CD4-positive, alpha-beta T cell treated with Interleukin-17A for 1 hour (primary cell): ENCODE measurements at regions not wholly inside any gene's neighbourhood (a gene's known extent, or its start where the extent isn't known, plus 50 kb on each side); places are given as distances from the start of the nearest gene placed in this dataset.

Source experiments
- DNase-seq: peaks from one replicate; pipeline ENCODE4 v3.0.0-alpha.2; 2020

DNA sequence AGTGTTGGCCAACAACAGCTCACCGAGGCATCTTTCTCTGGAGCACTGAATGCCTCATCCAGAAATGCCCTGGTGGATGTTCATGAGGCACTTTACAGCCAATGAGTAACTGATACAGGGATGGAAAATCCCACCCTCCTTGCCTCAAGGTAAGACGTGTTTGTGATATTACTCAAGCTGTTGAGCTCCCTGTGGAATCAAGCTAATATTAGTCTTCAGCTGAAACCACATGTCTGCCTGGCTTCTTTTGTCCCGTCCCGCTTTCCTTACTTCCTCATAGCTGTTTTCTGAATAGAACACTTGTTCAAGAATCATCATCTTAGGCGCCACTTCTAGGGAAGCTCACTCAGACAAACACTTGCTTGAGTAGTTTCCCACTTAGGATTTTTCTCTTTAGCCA lies 422.4 kb downstream of the INHBA start:
- DNase-seq: no peak

DNA sequence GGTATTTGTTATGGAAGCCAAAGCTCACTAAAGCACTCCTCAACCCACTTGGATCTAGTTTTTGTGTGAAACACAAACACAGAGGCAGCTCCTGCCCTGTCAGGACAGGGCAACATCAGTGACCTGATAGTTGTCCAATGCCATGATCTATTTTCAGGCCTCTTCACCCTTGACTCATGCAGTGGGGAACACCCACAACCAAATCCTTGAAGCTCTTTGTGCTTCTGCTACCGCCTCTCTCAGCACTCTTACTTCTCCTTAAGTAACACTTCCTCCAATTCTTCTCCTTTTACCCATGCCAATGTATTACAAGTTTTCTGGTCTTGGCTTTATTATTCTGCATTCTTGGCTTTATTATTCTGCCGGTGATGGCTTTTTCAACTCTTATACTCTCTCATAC lies 425.3 kb downstream of the INHBA start:
- DNase-seq: no peak

DNA sequence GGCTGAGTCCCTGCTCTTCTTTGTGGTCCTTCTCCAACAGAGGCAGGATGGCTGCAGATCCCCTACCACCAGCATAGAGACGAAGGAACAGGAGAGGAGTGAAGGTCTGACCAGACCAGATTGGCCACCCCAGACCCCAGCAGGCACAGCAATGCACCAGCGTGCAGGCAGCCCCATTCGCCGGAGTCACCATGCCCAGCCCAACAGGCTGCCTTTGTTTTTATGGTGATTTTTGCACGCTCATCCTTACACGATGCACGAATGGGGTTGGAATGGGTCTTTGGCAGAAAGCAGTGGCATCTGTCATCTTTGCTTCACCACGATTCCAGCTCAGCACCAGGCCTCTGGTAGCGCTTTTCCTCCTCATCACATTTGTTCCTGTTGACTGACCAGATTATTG lies 427.6 kb downstream of the INHBA start:
- DNase-seq: no peak

DNA sequence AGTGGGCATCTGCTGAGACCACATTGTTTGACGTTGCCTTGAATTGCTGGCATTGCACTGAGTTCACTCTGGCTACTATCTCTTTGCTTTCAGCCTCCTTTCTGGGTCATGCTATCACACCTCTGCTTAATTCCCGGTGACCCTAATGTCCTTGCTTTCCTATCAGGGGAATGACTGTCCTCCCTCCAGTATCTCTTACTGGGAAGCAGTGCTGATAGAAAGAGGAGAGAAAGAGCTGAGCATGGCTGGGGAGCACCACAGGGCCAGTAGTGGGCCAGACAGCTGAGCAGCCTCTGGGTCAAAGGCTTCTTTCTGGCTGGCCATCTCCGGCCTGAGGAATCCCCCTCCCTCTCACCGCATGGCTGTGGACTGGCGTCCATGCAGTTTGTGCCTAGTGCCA lies 428.7 kb downstream of the INHBA start:
- no peak for DNase-seq

DNA sequence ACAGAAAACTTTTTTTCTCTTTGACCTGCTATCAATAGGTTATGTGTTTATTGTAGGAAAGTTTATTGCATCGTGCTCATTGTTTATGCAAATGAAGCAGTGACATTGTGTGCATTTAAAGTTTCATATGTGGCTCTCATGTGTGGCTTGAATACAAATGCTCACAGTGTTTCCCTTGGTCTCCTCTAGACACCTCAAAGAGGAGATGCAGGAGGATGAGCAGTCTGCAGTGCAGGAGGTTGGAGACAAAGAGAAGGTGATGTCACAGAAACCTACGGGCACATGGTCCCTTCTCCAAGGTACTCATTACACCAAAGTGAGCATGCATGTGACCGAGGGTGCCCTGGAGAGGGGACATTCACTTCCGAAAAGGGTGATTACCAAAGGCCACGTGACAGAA lies 430.2 kb downstream of the INHBA start:
- no peak for DNase-seq

DNA sequence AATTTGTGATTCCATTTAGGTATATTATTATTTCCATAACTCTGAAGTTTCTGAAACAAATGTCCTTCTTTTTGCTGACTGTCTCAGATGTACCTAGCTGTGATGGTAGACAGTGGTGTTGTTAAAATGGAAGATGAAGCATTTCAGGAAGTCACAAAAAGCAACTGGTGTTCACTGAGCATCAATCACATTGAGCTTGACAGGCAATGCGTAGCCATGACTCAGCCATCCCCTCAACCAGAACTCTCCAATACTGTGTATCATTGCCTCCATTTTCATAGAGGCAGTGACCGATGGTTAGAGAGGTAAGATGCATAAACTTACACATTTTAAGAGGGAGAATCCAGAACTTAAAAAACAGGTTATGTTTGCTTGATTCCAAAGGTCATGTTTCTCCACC lies 434.0 kb downstream of the INHBA start:
- no peak for DNase-seq

DNA sequence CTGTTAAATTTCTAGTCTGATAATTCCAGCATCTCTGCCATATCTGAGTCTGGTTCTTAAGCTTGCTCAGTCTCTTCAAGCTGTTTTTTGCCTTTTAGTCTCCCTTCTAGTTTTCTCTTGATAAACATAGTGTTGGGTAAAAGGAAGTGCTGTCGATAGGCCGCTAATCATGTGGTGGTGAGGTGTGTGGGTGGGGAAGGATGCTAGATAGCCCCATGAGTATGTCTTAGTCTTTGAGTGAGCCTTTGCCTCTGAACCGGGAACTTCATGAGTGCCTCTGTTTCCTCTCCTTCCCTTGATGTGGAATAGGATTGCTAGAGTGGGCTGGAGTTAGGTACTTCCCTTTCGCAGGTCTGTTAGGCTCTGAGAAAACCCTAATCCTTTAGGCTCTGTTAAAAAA lies 441.8 kb downstream of the INHBA start:
- DNase-seq: no peak

DNA sequence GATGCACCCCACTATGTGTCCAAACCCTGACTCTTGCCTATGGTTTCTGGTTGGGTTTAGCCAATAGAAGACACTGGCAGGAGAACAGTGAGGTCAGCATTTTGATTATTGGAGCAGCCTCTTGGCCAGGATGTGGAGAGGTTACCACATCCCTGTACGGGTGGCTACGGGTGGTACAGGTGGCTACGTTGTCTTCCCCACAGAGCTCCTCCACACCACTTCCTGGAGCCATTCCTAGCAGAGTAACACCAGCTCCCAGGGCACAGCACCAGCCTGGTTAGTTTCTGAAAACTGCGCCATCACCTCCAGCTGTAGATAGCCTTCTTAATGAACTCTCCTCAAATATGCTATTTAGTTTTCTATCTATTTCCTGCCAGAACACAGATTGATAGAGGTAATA lies 445.2 kb downstream of the INHBA start:
- no peak for DNase-seq

DNA sequence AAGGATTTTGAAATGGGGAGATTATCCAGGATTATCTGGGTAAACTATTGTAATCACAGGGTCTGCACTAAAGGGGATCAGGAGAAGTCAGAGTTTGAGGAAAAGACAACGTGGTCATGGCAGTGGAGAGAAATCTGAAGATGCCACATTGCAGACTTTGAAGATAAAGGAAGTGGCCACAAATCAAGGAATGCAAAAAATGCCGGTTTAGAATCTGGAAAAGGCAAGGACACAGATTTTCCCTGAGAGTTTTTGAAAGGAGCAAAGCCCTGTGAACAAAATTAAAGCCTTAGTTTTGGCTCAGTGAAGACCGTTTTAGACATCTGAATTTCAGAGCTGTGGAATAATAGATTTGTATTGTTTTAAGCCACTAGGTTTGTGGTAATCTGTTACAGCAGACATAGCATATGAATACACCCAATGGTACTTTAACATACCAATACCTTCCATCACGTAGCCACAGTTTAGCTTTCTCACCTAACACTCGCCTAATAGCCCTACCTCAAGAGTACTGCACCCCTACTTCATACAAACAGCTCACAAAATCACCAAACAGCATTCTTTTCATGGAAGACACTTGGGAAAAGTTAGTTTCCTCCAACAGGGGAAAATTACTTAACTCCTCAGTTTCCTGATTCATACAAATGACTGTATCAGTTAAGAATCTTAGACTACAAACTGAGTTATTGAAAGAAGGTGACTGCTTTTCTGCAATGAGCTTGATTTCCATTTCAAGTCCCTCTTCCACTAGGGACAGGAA lies 446.5 kb downstream of the INHBA start:
- DNase-seq: no peak

DNA sequence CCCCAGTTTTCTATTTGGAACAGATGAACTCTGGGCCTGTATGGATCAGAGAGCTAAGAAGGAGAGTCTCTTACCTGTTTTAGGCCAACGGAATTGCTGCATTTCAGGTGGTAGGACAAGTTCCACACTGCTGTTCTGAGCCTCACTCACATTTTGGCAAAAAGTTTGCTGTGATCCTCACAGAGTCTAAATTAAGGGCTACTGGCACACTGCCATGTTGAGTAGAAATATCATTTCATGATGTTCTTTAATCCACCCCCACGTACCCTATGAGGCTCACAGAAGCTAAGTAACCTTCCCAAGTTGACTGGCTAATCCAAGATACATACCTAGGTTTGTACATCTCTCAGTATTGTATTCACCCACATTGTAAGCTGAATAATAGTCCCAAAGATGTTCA lies 447.2 kb downstream of the INHBA start:
- no peak for DNase-seq

DNA sequence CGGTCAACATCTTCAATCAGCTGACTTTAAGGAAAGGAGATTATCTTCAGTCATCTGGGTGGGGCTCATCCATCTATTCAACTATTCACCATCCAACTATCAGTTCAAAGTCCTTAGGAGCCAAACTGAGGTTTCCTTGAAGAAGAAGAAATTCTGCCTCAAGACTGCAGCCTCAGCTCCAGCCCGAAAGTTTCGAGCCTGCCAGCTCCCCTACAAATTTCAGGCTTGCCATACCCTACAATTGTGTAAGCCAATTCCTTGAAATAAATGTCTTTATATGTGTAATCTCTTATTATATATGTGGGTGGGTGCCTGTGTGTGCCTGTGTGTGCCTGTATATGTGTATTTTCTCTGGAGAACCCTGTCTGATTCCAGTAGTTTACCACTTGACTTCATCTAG lies 447.8 kb downstream of the INHBA start:
- DNase-seq: no peak

DNA sequence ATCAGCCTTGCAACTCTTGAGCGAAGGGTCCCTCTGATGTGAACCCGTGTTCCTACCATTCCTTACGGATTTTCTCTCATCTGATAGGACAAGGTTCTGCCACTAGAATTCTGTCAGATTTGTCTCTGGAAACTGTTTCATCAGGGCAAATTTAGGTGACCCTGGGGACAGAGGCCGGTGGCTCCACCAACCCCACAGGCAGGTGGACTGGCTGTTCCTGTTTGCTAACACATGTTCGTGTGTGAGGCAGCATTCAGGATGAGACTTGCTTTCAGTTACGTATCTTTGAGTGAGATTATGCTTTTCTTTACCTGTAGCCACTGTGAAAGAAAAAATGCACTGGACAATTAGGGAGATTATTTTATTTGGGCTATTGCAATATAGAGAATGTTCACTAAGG lies 449.9 kb downstream of the INHBA start:
- DNase-seq: no peak

DNA sequence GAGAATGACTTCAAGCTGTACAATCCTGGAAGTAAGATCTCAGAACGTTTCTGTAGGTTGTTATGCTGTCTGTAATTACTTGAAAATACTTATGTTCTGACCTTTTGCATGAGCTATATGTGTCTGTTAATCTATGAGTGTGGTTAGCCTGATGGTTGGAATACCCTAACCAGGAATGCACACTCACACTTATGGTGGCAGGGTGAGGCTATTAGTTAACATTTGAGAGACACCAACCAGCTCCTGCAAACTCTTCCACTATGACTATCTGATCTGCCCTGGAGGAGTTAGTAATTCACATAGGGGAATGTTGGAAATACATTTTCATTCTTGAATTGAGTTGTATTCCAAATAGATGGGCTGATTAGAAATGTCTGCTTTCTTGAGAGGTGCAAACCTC lies 450.3 kb downstream of the INHBA start:
- no peak for DNase-seq

DNA sequence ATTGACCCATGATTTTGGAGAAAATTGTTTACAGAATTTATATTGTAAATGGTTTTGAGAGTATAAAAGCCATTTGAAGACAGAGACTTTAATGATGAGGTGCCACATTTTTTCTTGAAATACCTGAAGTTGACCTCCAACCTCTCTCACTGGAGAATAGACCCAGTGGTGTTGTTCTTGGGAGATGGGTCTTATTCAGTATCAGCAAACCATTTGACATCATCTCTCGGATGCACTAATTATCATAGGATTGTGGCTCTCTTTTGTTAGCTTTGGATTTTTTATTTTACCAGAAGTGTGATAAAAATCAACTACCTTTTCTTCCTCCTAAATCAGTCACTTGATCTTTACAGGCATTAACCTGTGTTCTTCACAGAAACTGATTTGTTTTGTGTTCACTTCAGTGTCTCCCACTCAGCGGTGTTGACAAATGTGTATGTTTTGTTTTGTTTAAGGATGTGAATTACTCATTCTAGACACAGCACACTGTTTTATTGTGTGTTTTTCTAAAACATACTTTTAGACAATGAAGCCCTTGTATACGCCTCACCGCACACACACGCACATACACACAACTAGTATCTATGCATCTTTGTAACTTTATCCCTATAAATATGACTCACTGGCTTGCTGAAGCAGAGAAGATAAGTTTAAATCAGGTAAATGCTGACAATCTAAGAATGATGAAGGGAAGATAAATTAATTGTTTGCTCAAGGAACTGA lies 455.6 kb downstream of the INHBA start:
- no peak for DNase-seq

DNA sequence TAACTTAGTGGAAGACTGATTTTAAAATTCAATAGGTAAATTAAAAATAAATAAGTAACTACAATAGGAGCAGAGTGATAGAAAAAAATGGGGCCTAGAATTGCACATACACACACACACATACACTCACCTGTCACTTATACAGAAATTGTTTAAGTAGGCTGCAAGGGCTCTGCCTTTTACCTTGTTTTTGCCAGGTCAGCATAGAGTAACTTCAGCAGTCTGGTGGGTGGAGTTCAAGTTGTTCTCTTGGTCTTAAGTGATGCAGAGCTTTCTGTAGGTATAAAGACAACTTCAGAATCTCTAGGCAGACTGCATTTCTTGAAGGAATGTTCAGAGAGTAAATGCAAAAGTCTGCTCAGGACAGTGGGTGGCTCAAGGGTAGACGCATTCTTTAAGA lies 457.0 kb downstream of the INHBA start:
- no peak for DNase-seq

DNA sequence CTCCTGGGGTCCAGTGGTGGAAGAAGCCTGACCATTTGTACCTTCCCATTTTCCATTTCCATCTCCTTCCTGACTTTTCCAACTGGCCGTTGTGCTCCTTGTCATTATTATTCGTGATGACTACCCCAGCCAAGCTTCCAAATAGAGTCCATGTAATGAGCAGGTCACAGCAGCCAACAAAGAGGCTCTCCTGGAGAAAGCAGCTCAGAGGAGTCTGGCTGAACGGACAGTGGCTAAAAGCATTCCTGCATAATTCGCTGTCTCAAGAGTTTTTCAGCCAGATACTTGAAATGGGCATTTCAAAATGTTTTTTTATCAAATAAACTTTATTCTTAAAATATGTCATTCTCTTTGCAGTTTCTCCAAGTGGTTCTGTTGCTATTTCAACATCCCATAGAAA lies 458.6 kb downstream of the INHBA start:
- no peak for DNase-seq

DNA sequence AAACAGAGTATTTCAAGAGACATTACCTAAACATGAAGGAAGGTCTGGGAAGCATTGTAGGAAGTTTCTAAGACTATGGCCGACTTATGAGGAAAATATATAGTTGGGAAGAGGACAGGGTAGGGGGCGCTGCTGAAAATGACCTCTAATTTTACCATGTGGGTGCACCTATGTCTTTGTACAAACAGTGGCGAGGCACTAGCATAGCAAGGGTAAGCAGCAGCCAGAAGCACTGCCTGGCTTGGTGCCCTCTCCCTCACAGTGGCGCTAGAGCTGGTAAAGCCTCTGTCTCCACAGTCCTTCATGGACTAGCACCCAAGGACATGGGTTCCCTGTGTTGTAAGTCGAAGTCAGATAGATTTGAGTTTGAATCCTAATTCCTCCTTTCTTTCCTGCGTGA lies 461.2 kb downstream of the INHBA start:
- DNase-seq: no peak

DNA sequence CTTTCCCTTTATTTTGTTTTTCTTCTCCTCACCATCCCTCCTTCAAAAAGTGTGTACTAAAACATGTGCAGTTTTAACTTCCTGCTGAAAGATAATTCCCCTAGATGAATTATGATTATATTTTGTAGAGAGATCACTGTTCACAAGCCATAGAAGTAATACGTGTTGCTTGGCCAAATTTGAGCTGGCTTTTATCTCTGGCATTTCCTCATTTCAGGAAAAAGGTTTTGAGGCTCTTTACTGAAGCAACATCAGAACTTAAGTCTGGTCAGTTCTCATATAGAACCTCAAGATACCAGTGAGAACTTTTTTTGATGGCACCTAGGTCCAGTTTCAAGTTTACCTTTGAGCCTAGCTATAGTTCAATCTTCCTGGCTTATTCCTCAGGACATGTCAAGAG lies 463.3 kb downstream of the INHBA start:
- no peak for DNase-seq

DNA sequence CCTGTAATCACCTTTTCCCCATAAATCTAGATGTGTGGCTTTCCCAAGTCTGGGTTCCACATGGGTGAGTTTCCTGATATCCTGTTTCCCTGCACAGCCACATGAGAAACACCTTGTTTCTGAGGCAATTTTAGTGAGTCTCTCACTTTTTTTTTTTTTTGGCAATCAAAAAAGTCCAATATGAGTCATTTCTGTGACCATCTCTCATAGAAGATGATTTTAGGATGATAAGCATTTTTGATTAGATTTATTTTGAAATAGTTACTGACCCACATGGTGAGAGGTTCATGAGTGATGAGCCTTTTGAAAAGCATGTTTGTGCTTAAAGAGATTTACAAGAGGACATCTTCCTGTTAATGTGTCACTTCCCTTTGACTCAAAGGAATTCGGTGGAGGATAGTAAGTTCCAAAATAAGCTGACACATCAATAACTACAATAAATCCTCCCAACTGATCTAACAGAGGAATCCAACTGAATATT lies 464.0 kb downstream of the INHBA start:
- DNase-seq: no peak

DNA sequence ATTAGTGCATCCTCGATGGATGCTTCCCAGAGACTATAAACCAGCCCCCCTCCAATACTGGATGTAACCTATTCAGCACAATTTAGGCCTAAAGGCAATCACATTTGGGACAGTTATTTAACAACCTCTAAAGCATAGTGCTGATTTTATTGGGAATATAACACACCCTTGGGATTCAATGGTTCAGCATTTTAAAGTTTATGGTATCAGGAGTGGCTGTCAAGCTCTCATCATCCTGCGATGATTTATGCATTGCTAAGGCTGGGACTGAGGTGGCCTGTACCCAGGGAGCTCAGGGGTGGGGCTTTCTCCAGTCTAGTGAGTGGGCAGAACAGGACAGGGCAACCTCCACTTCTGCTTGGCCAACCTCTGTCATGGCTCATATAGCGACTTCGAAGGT lies 464.9 kb downstream of the INHBA start:
- no peak for DNase-seq

DNA sequence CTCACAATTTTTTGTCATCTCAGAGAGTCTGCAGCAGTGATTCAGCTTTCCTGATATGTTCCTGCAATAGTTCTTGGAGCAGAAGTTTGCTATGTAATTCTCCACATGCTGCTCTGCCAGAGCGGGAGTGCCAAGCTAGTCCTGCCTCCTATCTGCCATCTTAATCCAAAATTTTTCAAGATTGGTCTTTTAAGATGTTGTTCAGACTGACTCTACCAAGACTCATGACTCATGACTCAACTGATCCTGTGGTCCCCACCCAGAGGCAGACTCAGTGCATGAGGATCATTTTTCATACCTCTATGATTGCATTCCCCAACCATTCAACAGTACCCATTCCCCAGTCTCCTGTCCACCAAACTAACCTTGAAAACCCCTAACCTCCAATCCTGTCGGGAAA lies 470.8 kb downstream of the INHBA start:
- DNase-seq: no peak

DNA sequence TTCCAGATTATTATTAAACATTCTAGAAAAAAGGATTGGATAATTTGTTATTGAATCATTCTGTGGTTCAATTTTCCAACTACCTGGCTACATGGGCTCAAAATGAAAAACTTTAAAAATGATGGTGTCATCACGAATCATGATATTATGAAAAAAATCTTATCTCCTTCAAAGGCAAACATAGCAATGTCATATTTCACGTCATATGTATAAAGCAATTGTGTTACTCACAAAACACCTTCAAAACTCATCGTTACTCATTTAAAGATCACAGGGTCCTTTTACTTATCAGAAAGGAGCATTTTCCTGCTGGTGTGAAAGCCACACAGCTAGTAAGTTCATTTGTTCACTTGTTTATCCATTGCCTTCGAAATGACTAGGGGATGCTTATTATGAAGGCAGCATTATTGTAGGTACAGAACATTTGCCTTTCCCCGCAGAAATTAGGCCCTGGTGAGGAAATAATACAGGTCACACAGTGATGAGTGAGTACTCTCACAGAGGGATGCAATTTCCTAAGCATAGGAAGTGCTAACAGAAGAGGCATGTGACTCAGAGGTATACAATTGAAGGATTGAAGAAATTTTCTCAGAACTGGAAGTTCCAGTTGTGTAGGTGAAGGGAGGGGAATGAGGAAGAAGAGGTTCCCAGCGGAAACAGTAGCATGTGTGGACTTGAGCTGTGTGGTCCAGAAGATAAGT lies 478.7 kb downstream of the INHBA start:
- no peak for DNase-seq

DNA sequence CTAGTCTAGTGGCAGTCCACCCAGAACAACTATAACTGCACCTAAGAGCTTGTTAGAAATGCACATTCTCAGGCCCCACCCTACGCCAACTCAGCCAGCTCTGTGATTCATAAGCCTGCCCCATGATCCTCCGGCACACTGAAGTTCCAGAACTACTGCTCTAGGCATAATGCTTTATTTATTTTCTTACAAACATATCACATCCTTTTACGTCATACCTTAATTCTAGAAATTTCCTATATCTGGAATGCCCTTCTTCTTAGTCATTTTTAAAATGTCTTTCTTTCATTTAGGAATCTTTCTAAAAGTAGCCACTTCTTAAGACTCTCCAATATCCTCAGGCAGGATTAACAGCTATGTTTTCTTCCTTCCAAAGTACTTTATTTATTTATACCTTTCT lies 480.1 kb downstream of the INHBA start:
- no peak for DNase-seq

DNA sequence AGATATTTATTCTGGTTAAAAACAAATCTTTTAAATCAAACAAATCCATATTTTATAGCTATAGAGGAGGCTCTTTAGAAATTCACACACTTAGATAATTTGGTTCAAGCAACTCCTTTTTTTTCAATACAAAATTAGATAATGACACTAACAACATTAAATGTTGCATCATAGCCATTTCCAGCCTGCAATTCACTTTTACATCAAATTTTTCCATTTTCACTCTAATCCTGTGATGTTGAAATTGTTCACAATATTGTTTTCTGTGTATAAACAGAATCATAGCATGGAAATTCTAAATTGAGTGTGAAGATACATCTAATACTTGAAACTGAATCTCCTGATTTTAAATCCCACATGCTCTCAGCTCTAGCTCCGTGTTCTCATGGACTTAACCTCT lies 482.6 kb downstream of the INHBA start:
- DNase-seq: no peak
